H1 (cell line): ENCODE measurements at regions not wholly inside any gene's neighbourhood (a gene's known extent, or its start where the extent isn't known, plus 50 kb on each side); places are given as distances from the start of the nearest gene placed in this dataset.

Source experiments
- CTCF ChIA-PET: fragments of 300-600 bp; sonication (Branson Sonifier 250); formaldehyde crosslinking; loops from one replicate; lab custom pipeline; 2021; ENCODE audit not compliant: partially characterized antibody; lab: Charles Lee
- POLR2A ChIA-PET: fragments of 300-600 bp; sonication (Branson Sonifier 250); formaldehyde crosslinking; loops from one replicate; lab custom pipeline; 2021; ENCODE audit warnings: inconsistent platforms; ENCODE audit not compliant: partially characterized antibody; lab: Charles Lee
- DNase-seq, 2 experiments: peaks; one replicate each; pipeline versions ENCODE4 v3.0.0 to v3.0.0-alpha.2; 2010 to 2022; ENCODE audit warnings: low spot score in 2 of 2, low read depth in 1 of 2, mixed read lengths in 1 of 2
- FAIRE-seq: peaks from 2 replicates; lab custom pipeline; 2011; peaks lifted over from hg19 to GRCh38; lab: Jason Lieb, UNC
- H2AFZ ChIP-seq: 2 replicates; pipeline ENCODE4 v1.8.1; 2012; ENCODE audit warnings: low read length, inconsistent platforms
- H2AK5ac ChIP-seq: 2 replicates; pipeline ENCODE4 v1.6.1; 2013; ENCODE audit warnings: low read depth, low read length
- H2BK120ac ChIP-seq: replicated peaks from 2 replicates; pipeline ENCODE3; 2013; ENCODE audit warnings: low read depth, low read length, inconsistent platforms
- H2BK12ac ChIP-seq: 2 replicates; pipeline ENCODE4 v1.6.1; 2013; ENCODE audit warnings: low read depth, low read length
- H2BK15ac ChIP-seq: 2 replicates; pipeline ENCODE4 v1.6.1; 2013; ENCODE audit warnings: low read length
- H2BK20ac ChIP-seq: 2 replicates; pipeline ENCODE4 v1.6.1; 2013; ENCODE audit warnings: low read length
- H2BK5ac ChIP-seq: 2 replicates; pipeline ENCODE4 v1.6.1; 2013; ENCODE audit warnings: low read depth, low read length
- H3K14ac ChIP-seq: 2 replicates; pipeline ENCODE4 v1.6.1; 2013; ENCODE audit warnings: inconsistent platforms; ENCODE audit not compliant: insufficient read length
- H3K18ac ChIP-seq: 2 replicates; pipeline ENCODE4 v1.6.1; 2013; ENCODE audit warnings: low read length; ENCODE audit errors: extremely low read depth
- H3K23ac ChIP-seq: 2 replicates; pipeline ENCODE4 v1.6.1; 2013; ENCODE audit warnings: inconsistent platforms; ENCODE audit not compliant: insufficient read length
- H3K23me2 ChIP-seq: 2 replicates; pipeline ENCODE4 v1.6.1; 2013; ENCODE audit warnings: low read depth, low read length
- H3K27ac ChIP-seq: 2 replicates; pipeline ENCODE4 v1.6.1; 2011; ENCODE audit warnings: low read depth, low read length, inconsistent platforms
- H3K27me3 ChIP-seq, 4 experiments: replicated peaks in 1 of 4; 1 replicate in 1 of 4; 2 replicates in 3 of 4; pipeline versions ENCODE4 v1.6.1 to v1.8.1; 2011 to 2013; ENCODE audit warnings: low read length in 3 of 4, mild to moderate bottlenecking in 3 of 4, inconsistent platforms in 2 of 4, mixed read lengths in 2 of 4, moderate library complexity in 1 of 4; ENCODE audit not compliant: control insufficient read depth in 3 of 4, insufficient read depth in 3 of 4; ENCODE audit errors: extremely low read depth in 1 of 4
- H3K36me3 ChIP-seq, 4 experiments: 2 replicates each; pipeline versions ENCODE4 v1.6.1 to v1.8.1; 2011 to 2013; ENCODE audit warnings: mild to moderate bottlenecking in 4 of 4, low read length in 3 of 4, moderate library complexity in 2 of 4, control low read depth in 1 of 4, inconsistent platforms in 1 of 4; ENCODE audit not compliant: insufficient read depth in 4 of 4, control insufficient read depth in 2 of 4
- H3K4ac ChIP-seq: replicated peaks from 2 replicates; pipeline ENCODE3; 2013; ENCODE audit warnings: low read length, low read depth, mixed read lengths, inconsistent platforms; ENCODE audit not compliant: insufficient read length
- H3K4me1 ChIP-seq, 4 experiments: replicated peaks in 1 of 4; 1 replicate in 1 of 4; 2 replicates in 3 of 4; pipeline versions ENCODE4 v1.6.1 to v1.8.1; 2011 to 2013; ENCODE audit warnings: low read length in 3 of 4, inconsistent platforms in 2 of 4, mixed read lengths in 1 of 4; ENCODE audit not compliant: insufficient read depth in 4 of 4, control insufficient read depth in 3 of 4
- H3K4me2 ChIP-seq, 2 experiments: 2 replicates each; pipeline versions ENCODE4 v1.6.1 to v1.8.1; 2011 to 2013; ENCODE audit warnings: low read depth in 2 of 2, low read length in 2 of 2, control low read depth in 1 of 2, inconsistent platforms in 1 of 2, mild to moderate bottlenecking in 1 of 2; ENCODE audit not compliant: insufficient read depth in 1 of 2
- H3K4me3 ChIP-seq, 4 experiments: fragments of 200-600, 300-600 bp in 1 of 4; sonication (generic), shearing (Covaris generic), sonication (Bioruptor Twin) in 1 of 4; 2 replicates each; pipeline versions ENCODE4 v1.5.1 to v1.8.1; 2011 to 2016; ENCODE audit warnings: low read length in 4 of 4, low read depth in 3 of 4, control low read depth in 2 of 4, inconsistent platforms in 2 of 4, mild to moderate bottlenecking in 2 of 4, mixed read lengths in 1 of 4, moderate library complexity in 1 of 4; ENCODE audit not compliant: insufficient read depth in 2 of 4; ENCODE audit errors: extremely low read depth in 1 of 4
- H3K56ac ChIP-seq: replicated peaks from 2 replicates; pipeline ENCODE3; 2013; ENCODE audit warnings: low read depth, mild to moderate bottlenecking, mixed read lengths, low read length, inconsistent platforms; ENCODE audit not compliant: insufficient read length
- H3K79me1 ChIP-seq: 2 replicates; pipeline ENCODE4 v1.6.1; 2013; ENCODE audit warnings: low read depth, low read length, control low read depth
- H3K79me2 ChIP-seq, 2 experiments: 2 replicates each; pipeline versions ENCODE4 v1.6.1 to v1.8.1; 2012 to 2013; ENCODE audit warnings: low read length in 2 of 2, mild to moderate bottlenecking in 2 of 2, inconsistent platforms in 1 of 2; ENCODE audit not compliant: insufficient read depth in 2 of 2, control insufficient read depth in 1 of 2
- H3K9ac ChIP-seq, 4 experiments: replicated peaks in 1 of 4; 1 replicate in 1 of 4; 2 replicates in 3 of 4; pipeline versions ENCODE4 v1.6.1 to v1.8.1; 2011 to 2013; ENCODE audit warnings: low read depth in 3 of 4, low read length in 3 of 4, control low read depth in 2 of 4, mild to moderate bottlenecking in 2 of 4, moderate library complexity in 2 of 4, inconsistent platforms in 1 of 4; ENCODE audit errors: extremely low read depth in 1 of 4
- H3K9me3 ChIP-seq, 2 experiments: 2 replicates each; pipeline versions ENCODE4 v1.6.1 to v1.8.1; 2012 to 2013; ENCODE audit warnings: mild to moderate bottlenecking in 2 of 2, moderate library complexity in 2 of 2, control low read depth in 1 of 2, inconsistent platforms in 1 of 2, low read depth in 1 of 2, low read length in 1 of 2, mixed read lengths in 1 of 2; ENCODE audit not compliant: insufficient read depth in 2 of 2
- H4K20me1 ChIP-seq, 2 experiments: replicated peaks in 1 of 2; 2 replicates each; pipeline versions ENCODE3 to v1.8.1; 2011 to 2013; ENCODE audit warnings: inconsistent platforms in 2 of 2, low read length in 2 of 2, mild to moderate bottlenecking in 1 of 2; ENCODE audit not compliant: insufficient read depth in 2 of 2, control insufficient read depth in 1 of 2
- H4K5ac ChIP-seq: 2 replicates; pipeline ENCODE4 v1.6.1; 2013; ENCODE audit warnings: low read length, low read depth, mixed read lengths, inconsistent platforms; ENCODE audit not compliant: insufficient read length
- H4K8ac ChIP-seq: 2 replicates; pipeline ENCODE4 v1.8.0; 2013; ENCODE audit warnings: mild to moderate bottlenecking, moderate library complexity, low read length, inconsistent platforms; ENCODE audit not compliant: insufficient read depth; ENCODE audit errors: extremely low read depth
- H4K91ac ChIP-seq: replicated peaks from 2 replicates; pipeline ENCODE3; 2013; ENCODE audit warnings: low read length, mixed read lengths, inconsistent platforms; ENCODE audit not compliant: insufficient read length
- BRCA1 ChIP-seq: IDR thresholded peaks from 2 replicates; pipeline ENCODE4 v1.6.1; 2012; ENCODE audit warnings: low read depth, low read length, improper control_type of control experiment
- GABPA ChIP-seq: IDR thresholded peaks from 2 replicates; pipeline ENCODE4 v1.6.1; 2011; ENCODE audit warnings: mild to moderate bottlenecking, low read length, moderate library complexity, borderline replicate concordance; ENCODE audit not compliant: insufficient read depth
- NANOG ChIP-seq: IDR thresholded peaks from 2 replicates; pipeline ENCODE4 v1.6.1; 2011; ENCODE audit warnings: low read length, low read depth, mild to moderate bottlenecking, inconsistent platforms; ENCODE audit not compliant: insufficient read depth, poor library complexity, severe bottlenecking
- POLR2A ChIP-seq, 2 experiments: IDR thresholded peaks; 1 replicate in 1 of 2; 2 replicates in 1 of 2; pipeline ENCODE4 v1.6.1; 2011; ENCODE audit warnings: low read depth in 2 of 2, low read length in 2 of 2, mild to moderate bottlenecking in 2 of 2; ENCODE audit errors: control extremely low read depth in 1 of 2
- RXRA ChIP-seq: IDR thresholded peaks from 2 replicates; pipeline ENCODE4 v1.6.1; 2011; ENCODE audit warnings: low read depth, mild to moderate bottlenecking, low read length, moderate library complexity; ENCODE audit not compliant: insufficient read depth
- SIRT6 ChIP-seq: IDR thresholded peaks from one replicate; pipeline ENCODE4 v1.7.1; 2012; ENCODE audit warnings: low read length, inconsistent platforms
- SIX5 ChIP-seq: IDR thresholded peaks from 2 replicates; pipeline ENCODE4 v1.6.1; 2011; ENCODE audit warnings: mild to moderate bottlenecking, low read depth, low read length

DNA sequence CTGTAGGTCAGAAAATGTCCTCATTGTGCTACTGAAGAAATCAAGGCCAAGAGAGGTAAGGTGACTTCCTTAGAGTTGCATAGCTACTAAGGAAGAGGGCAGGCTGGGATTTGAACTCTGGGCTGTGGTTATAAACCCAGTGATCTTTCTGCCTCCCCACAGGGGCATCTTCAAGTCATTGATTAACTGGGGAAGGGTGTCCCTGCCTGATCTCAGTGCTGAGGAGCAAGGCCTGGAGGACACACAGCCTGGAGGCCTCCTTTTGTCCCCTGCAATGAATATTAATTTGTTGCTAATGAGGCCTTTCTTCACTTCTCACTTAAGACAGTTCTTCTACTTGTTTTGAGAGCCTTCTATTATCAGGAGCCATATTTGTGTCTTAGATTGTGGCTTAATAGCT is 83.8 kb downstream of the KATNIP start:
- Histone ChIP-seq H3K27me3 (no peaks in the 10 kb centered on the region), H4K20me1 (no peaks in the 10 kb centered on the region), H3K79me1 (no peaks in the 10 kb centered on the region), H3K4me2 (no peak overlapping the region), H3K4ac (no peak overlapping the region), H2BK120ac (no peak overlapping the region), H4K8ac (no peak overlapping the region), H3K23ac (no peak overlapping the region), H2AK5ac (no peak overlapping the region), H3K18ac (no peak overlapping the region), H2BK15ac (no peak overlapping the region), H3K79me2 (no peaks in the 10 kb centered on the region), H2BK20ac (no peak overlapping the region), H3K4me1 (peaks cover 0 to 5% (median 2%) of the 10 kb centered on the region in 4 experiments; a peak in 3 of 7 replicates), H3K9ac (no peak overlapping the region), H2AFZ (no peak overlapping the region), H3K9me3 (no peaks in the 10 kb centered on the region), H3K4me3 (no peak overlapping the region), H3K56ac (no peak overlapping the region), H3K23me2 (no peaks in the 10 kb centered on the region), H4K5ac (no peak overlapping the region), H2BK5ac (no peak overlapping the region), H2BK12ac (no peak overlapping the region), H3K27ac (no peak overlapping the region), H3K14ac (no peak overlapping the region), H3K36me3 (no peaks in the 10 kb centered on the region), H4K91ac (no peak overlapping the region)
- DNase-seq (no peak), FAIRE-seq (no peak)
- ChIA-PET CTCF (interaction anchor here (1.0 to 1.4 kb wide), 2 partner anchors 9 to 63 kb away, joined by 3 read pairs; no protein-coding TSS in a partner anchor), POLR2A (no interaction called here)
- no peak for TF ChIP-seq SIX5
- TF ChIP-seq POLR2A (IDR thresholded peaks at IDR 0.05; ENCODE audit: control extremely low read depth in 1 of 2, low read depth in 2 of 2, low read length in 2 of 2) = no peak
- no peak for TF ChIP-seq NANOG
- no peak for TF ChIP-seq GABPA
- TF ChIP-seq RXRA = no peak
- no peak for TF ChIP-seq SIRT6
- TF ChIP-seq BRCA1 = no peak
